Activated T-helper 1 cell treated with Interleukin-2 at 50 U/mL for 16 hours (primary cell): ENCODE measurements at regions not wholly inside any gene's neighbourhood (a gene's known extent, or its start where the extent isn't known, plus 50 kb on each side); places are given as distances from the start of the nearest gene placed in this dataset.
"Not testable (repeated sequence)": the region's sequence is repeated elsewhere in the genome, so short reads cannot be mapped to it uniquely, and the experiment has no call there.

ENCODE experiments used
- DNase-seq: peaks from one replicate; pipeline ENCODE4 v3.0.0-alpha.2; 2020; ENCODE audit warnings: low read depth

DNA sequence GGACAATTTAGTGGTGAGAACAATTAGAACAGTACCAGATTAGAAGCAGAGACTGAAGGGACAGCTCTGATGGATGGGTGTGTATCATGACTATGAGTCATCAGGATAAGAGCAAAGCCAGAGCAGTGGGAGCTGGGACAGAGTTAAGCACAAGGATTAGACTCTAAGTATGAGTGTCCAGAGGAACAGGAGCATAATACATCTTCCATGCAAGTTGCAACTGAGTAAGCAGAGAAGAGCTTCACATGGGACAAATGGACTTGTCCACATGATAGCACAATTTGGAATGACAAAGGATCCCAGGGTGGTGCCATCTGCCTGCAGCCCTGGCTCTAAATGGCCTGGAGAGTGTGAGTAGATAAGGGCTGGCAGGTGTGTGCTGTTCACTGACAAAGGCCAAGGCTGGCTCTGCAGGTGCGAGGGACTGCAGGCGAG lies 226.4 kb upstream of the CAND1 start:
- no peak for DNase-seq

DNA sequence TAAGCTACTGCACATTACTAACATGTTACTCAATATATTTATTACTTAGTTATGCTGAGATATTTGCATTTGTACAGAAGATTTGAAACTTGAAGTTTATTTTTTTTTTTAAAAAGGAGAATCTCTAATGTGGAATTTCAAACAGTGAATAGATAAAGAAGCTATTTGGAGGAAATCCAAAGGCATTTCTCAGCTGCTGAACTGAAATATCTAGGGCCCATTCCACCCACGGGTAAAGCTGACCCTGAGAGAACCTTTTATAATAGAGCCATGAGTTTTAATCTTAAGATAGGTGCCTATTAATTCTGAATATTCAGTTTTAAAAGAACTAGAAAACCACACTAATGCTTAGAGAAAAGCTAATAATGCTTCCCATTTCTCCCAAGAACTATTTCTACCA lies 225.4 kb upstream of the CAND1 start:
- no peak for DNase-seq

DNA sequence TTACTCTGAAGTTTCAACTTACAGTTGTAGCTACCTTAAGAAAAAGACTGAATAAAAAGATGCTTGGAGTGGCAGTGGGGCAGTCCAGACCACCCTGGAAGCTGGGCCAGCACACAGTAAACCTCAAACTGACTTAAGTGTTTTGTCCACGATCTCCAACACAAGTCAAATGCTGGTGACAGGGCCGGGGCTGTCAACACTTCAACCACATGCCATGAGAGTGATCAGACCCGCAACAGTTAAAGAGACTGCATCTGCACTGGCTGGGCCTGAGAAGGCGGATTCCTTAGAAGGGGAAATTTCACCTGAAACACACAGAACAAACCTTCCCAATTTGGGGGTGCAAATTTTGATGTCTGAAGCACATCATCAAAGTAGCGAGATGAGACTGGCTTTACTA lies 223.5 kb upstream of the CAND1 start:
- no peak for DNase-seq

GRCh38 chr12:67046062-67046461 lies 223.1 kb upstream of the CAND1 start:
- no peak for DNase-seq

- DNase-seq, result no peak
These were observed 221.5 kb upstream of the CAND1 start for GRCh38 chr12:67047634-67048033.

DNA sequence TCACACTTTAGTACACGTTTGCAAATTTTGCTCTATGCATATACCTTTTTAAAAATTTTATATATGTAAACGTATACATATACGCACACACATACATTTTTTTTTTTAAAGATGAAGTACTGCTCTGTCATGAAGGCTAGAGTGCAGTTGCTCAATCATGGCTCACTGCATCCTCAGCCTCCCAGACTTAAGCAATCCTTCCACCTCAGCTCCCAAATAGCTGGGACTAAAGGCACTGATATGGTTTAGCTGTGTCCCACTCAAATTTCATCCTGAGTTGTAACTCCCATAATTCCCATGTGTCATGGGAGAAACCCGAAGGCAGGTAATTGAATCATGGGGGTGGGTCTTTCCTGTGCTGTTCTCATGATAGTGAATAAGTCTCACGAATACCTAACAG lies 220.8 kb upstream of the CAND1 start:
- no peak for DNase-seq

- DNase-seq, result not testable (repeated sequence)
These were observed 220.0 kb upstream of the CAND1 start for GRCh38 chr12:67049199-67049598.

DNA sequence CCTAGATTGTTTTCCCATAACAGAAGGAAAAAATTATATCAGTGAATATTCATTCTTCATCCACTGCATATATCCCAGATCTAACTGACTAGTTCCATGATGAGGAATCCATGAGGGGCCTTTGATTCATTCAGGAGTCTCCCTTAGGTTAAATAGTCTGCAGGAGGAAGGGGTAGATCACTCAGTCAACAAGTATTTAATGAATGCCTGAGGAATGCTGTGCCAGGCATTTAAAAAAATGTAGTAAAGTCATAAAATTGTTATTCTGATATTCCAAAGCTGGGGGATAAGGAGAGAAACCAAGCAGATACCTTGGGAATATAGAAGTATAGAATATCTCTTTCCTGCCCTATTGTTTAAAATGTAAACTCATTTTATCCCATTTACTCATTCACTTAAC lies 216.2 kb upstream of the CAND1 start:
- DNase-seq, result no peak

GRCh38 chr12:67056329-67056728 lies 212.8 kb upstream of the CAND1 start:
- no peak for DNase-seq

DNA sequence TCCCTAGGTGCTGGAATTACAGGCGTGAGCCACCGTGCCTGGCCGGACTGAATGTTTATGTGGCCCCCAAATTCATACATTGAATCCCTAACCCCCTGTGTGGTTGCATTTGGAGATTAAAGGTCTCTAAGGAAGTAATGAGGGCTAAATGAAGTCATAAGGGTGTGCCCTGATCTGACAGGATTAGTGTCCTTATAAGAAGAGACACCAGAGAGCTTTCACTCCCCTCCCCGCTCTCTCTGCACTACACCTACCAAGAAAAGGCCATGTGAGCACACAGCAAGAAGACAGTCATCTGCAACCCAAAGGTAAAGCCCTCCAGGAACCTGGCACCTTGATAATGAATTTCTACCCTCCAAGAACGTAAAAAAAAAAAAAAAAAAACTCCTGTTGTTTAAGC lies 212.1 kb upstream of the CAND1 start:
- no peak for DNase-seq

- no peak for DNase-seq
These were observed 207.0 kb upstream of the CAND1 start for GRCh38 chr12:67062193-67062592.

- no peak for DNase-seq
These were observed 201.5 kb upstream of the CAND1 start for GRCh38 chr12:67067453-67068203.

- no peak for DNase-seq
These were observed 200.9 kb upstream of the CAND1 start for GRCh38 chr12:67068204-67068731.

DNA sequence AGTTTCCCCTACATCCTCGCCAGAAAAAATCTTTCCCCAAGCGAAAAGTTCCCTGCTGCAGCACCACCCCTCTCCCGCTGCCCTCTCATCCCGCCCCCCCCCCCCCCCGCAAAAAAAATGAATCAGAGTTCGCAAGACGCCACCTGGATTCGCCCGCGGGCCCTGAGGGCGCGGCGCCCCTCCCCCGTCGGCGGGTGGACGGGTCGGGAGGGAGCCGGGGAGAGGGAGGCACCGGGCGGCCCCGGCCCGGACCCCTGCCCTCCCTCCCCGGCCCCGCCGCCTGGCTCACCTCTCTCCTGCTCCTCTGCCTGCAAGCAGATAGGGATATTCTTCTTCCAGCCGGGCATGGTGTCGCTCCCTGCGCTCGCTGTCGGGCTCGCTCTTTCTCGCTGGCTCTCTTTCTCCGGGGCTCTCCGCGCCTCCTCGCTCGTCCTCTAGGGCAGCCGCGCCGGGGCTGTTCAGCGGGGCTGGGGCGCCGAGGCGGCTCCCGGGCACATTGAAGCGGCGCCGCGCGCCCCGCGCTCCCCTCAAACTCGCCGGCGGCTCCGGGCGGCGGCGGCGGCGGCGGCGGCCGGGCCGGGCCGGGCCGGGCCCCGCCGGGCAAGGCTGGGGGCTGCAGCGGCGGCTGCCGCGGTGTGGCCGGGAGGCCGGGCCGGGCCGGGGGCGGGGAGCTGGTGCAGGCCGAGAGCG lies 200.3 kb upstream of the CAND1 start:
- peak; percentile 19 for DNase-seq

GRCh38 chr12:67069451-67070306 lies 199.5 kb upstream of the CAND1 start:
- peak; percentile 14 for DNase-seq

GRCh38 chr12:67070307-67070600 lies 198.9 kb upstream of the CAND1 start:
- no peak for DNase-seq

- DNase-seq, result no peak
These were observed 198.6 kb upstream of the CAND1 start for GRCh38 chr12:67070604-67071003.

- not testable (repeated sequence) for DNase-seq
These were observed 196.9 kb upstream of the CAND1 start for GRCh38 chr12:67072281-67072680.

DNA sequence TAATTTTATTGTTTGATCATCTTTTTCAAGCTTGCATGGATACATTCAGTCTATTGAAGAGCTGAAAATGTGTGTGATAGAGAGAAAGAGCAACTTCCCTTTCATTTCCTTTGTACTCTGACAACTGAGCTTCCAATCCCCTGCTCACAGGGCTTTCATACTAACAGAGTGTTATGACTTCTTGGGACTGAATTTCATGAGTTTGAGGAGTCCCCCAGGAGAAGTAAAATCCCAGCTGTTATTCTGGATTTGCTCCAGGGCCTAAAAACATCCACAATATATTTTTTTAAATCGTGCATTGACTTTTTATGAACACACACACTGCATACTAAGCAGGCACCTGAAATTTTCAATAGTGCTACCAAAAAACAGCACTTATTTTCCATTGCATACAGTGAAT lies 195.8 kb upstream of the CAND1 start:
- DNase-seq, result no peak

DNA sequence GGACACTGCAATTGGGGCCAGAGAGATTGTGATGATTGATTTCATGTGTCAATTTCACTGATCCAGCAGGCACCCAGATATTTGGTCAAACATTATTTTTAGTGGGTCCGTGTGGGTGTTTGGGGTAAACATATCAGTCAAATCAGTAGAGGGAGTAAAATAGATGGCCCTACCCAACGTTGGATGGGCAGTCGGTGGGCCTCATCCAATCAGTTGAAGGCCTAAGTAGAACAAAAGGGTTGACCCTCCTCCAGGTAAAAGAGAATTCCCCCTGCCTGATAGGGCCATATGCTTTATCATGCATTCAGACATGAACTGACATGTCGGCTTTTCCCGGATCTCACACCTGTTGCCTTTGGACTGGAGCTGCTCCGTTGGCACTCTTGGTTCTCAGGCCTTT lies 195.1 kb upstream of the CAND1 start:
- no peak for DNase-seq

DNA sequence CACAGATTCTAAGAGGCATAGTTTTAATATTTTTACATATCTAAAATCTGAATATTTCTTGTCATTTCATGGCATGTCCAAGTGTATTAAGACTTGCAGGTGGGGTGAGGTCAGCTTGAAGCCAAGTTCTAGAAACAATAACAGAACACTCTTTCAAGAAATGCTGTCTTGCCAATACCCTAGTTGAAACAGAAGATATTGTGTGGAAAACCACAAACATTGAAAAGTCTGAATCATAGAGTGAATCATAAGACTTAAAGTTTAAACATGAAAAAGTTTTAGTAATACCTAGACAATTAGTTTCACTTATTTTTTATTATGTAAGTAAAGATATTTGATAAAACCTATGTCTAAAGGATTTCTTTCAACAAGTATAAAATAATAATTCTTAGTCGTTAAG lies 191.5 kb upstream of the CAND1 start:
- DNase-seq, result no peak

GRCh38 chr12:67078957-67079356 lies 190.2 kb upstream of the CAND1 start:
- no peak for DNase-seq

GRCh38 chr12:67080637-67081036 lies 188.5 kb upstream of the CAND1 start:
- DNase-seq, result no peak
